Lung (tissue), 11 donors: ENCODE measurements at regions not wholly inside any gene's neighbourhood (a gene's known extent, or its start where the extent isn't known, plus 50 kb on each side); places are given as distances from the start of the nearest gene placed in this dataset.

Source experiments
- ATAC-seq: fragments of 200-7000 bp; cut with Tn5 transposase; one replicate; pipeline ENCODE4 v1.9.1; 2020; ENCODE audit warnings: moderate number of reproducible peaks; ENCODE audit not compliant: insufficient read depth, low FRiP score
- DNase-seq, 3 donors: peaks; one replicate each; pipeline ENCODE4 v3.0.0-alpha.2; 2013 to 2017
- H3K27ac ChIP-seq, 2 donors: one replicate each; pipeline ENCODE4 v1.5.1; 2013; ENCODE audit warnings: mild to moderate bottlenecking in 2 of 2, moderate library complexity in 2 of 2, control low read depth in 1 of 2, inconsistent platforms in 1 of 2, low read depth in 1 of 2, low read length in 1 of 2
- H3K27me3 ChIP-seq, 3 donors: one replicate each; pipeline ENCODE4 v1.5.1; 2013; ENCODE audit warnings: low read length in 2 of 3; ENCODE audit not compliant: control insufficient read depth in 3 of 3, insufficient read depth in 3 of 3
- H3K36me3 ChIP-seq, 4 donors: one replicate each; pipeline ENCODE4 v1.5.1; 2013; ENCODE audit warnings: low read length in 4 of 4, mild to moderate bottlenecking in 1 of 4, moderate library complexity in 1 of 4; ENCODE audit not compliant: control insufficient read depth in 4 of 4, insufficient read depth in 4 of 4
- H3K4me1 ChIP-seq, 5 donors: one replicate each; pipeline ENCODE4 v1.5.1; 2013; ENCODE audit warnings: low read length in 5 of 5, mild to moderate bottlenecking in 2 of 5, moderate library complexity in 1 of 5; ENCODE audit not compliant: control insufficient read depth in 5 of 5, insufficient read depth in 5 of 5
- H3K4me3 ChIP-seq: one replicate; pipeline ENCODE4 v1.5.1; 2013; ENCODE audit warnings: mild to moderate bottlenecking, control low read depth, moderate library complexity
- H3K9ac ChIP-seq, 2 donors: one replicate each; pipeline ENCODE4 v1.5.1; 2013; ENCODE audit warnings: low read length in 2 of 2, control low read depth in 1 of 2; ENCODE audit not compliant: insufficient read depth in 1 of 2
- H3K9me3 ChIP-seq, 4 donors: one replicate each; pipeline ENCODE4 v1.5.1; 2013; ENCODE audit warnings: low read length in 3 of 4, mild to moderate bottlenecking in 1 of 4, moderate library complexity in 1 of 4; ENCODE audit not compliant: control insufficient read depth in 4 of 4, insufficient read depth in 3 of 4
- CTCF ChIP-seq: IDR thresholded peaks from 2 replicates; pipeline ENCODE4 v1.5.1; 2012; ENCODE audit warnings: mild to moderate bottlenecking; ENCODE audit errors: control extremely low read depth, extremely low read depth
- WGBS, 2 donors: extraction: QIAGEN DNeasy Blood & Tissue Kit; methylation state at CpG; one replicate each; pipeline ENCODE4 v1.1.7; 2013; 5-methylcytosine and 5-hydroxymethylcytosine counted together
- donor health status: control.
- donor health status: control.
- donor health status: Bipolar disorder and iron deficiency.
- donor health status: healthy.
- donor health status: DM: yes; HTN: yes; CAD: no.

- Histone ChIP-seq H3K27me3 (no peaks in the 10 kb centered on the region), H3K9ac (peak overlapping the region in 1 of 2 donors; percentile 57), H3K27ac (peak overlapping the region in 1 of 2 donors; percentile 15), H3K9me3 (no peaks in the 10 kb centered on the region), H3K4me3 (no peak overlapping the region), H3K4me1 (peaks cover 8 to 30% (median 15%) of the 10 kb centered on the region in 5 donors), H3K36me3 (no peaks in the 10 kb centered on the region)
- ATAC-seq, result peak; percentile 61
- TF ChIP-seq CTCF, result no peak
- 6 to 7% methylated on average over 4 of the region's 4 CpGs for WGBS, 2 donors
- DNase-seq, result peak; percentile 72 to 89 (median 81)
Measured at GRCh38 chr1:201676197-201676596, 137.3 kb downstream of the NAV1 start.

GRCh38 chr1:201676641-201677040 is 137.7 kb downstream of the NAV1 start:
- Histone ChIP-seq H3K9ac (no peak overlapping the region), H3K4me3 (no peak overlapping the region), H3K27me3 (no peaks in the 10 kb centered on the region), H3K9me3 (no peaks in the 10 kb centered on the region), H3K27ac (peak overlapping the region in 1 of 2 donors; percentile 15), H3K36me3 (no peaks in the 10 kb centered on the region), H3K4me1 (peaks cover 8 to 30% (median 15%) of the 10 kb centered on the region in 5 donors)
- peak in 1 of 3 donors; percentile 56 for DNase-seq
- no peak for TF ChIP-seq CTCF
- WGBS, 2 donors, result 86 to 92% methylated on average over 4 of the region's 4 CpGs
- no peak for ATAC-seq

GRCh38 chr1:201678264-201679101 is 139.6 kb downstream of the NAV1 start:
- peaks cover 8 to 30% (median 15%) of the 10 kb centered on the region in 5 donors for H3K4me1 ChIP-seq
- ATAC-seq, result no peak

More at GRCh38 chr1:201678264-201679101, 139.6 kb downstream of the NAV1 start:
- Histone ChIP-seq H3K4me3 (no peak overlapping the region), H3K27me3 (no peaks in the 10 kb centered on the region), H3K36me3 (no peaks in the 10 kb centered on the region), H3K9ac (no peak overlapping the region), H3K27ac (no peak overlapping the region), H3K9me3 (no peaks in the 10 kb centered on the region)
- 56 to 76% methylated on average over 9 of the region's 9 CpGs for WGBS, 2 donors
- TF ChIP-seq CTCF, result no peak
- peak; percentile 44 to 72 (median 62) for DNase-seq
